Gastroesophageal sphincter (tissue), 4 donors: ENCODE measurements at regions not wholly inside any gene's neighbourhood (a gene's known extent, or its start where the extent isn't known, plus 50 kb on each side); places are given as distances from the start of the nearest gene placed in this dataset.

Source experiments
- ATAC-seq: fragments of 150-250 bp; one replicate; pipeline ENCODE4 v1.9.1; 2016; ENCODE audit warnings: mild to moderate bottlenecking, moderate library complexity
- H3K27ac ChIP-seq, 4 donors: fragments of 200-600 bp; sonication (generic) in 3 of 4; 1 replicate in 3 of 4; 2 replicates in 1 of 4; pipeline ENCODE4 v1.5.1; 2016 to 2019
- H3K27me3 ChIP-seq: fragments of 200-600 bp; sonication (generic); one replicate; pipeline ENCODE4 v1.5.1; 2019
- H3K36me3 ChIP-seq, 2 donors: fragments of 200-600 bp; sonication (generic); one replicate each; pipeline ENCODE4 v1.5.1; 2019; ENCODE audit warnings: control low read depth in 1 of 2
- H3K4me1 ChIP-seq, 3 donors: fragments of 200-600 bp; sonication (generic); 1 replicate in 2 of 3; 2 replicates in 1 of 3; pipeline ENCODE4 v1.5.1; 2016 to 2019; ENCODE audit warnings: control low read depth in 2 of 3
- H3K4me3 ChIP-seq, 2 donors: fragments of 200-600 bp; sonication (generic); one replicate each; pipeline ENCODE4 v1.5.1; 2019; ENCODE audit warnings: mild to moderate bottlenecking in 1 of 2, moderate library complexity in 1 of 2
- H3K9me3 ChIP-seq, 3 donors: fragments of 200-600 bp; sonication (generic); one replicate each; pipeline ENCODE4 v1.5.1; 2017 to 2019; ENCODE audit warnings: control low read depth in 2 of 3
- EP300 ChIP-seq: sonication (generic); formaldehyde crosslinking; IDR thresholded peaks from one replicate; pipeline ENCODE4 v1.6.1; 2017; ENCODE audit warnings: antibody characterized with exemption, mild to moderate bottlenecking
- POLR2A ChIP-seq, 2 donors: fragments of 450-650 bp; IDR thresholded peaks; one replicate each; pipeline ENCODE4 v1.6.1; 2017; ENCODE audit warnings: antibody characterized with exemption in 2 of 2, mild to moderate bottlenecking in 2 of 2, moderate library complexity in 1 of 2
- POLR2AphosphoS5 ChIP-seq: sonication (generic); formaldehyde crosslinking; IDR thresholded peaks from one replicate; pipeline ENCODE4 v1.6.1; 2017; ENCODE audit warnings: antibody characterized with exemption
- WGBS, 2 donors: methylation state at CpG; one replicate each; pipeline ENCODE4 v1.1.5; 2018; ENCODE audit warnings: low coverage in 1 of 2; 5-methylcytosine and 5-hydroxymethylcytosine counted together
- TF ChIP-seq, protein P1 (sequence below), 4 experiments: fragments of 200-600 bp in 2 of 4; fragments of 450-650 bp in 2 of 4; sonication (generic) in 1 of 4; IDR thresholded peaks; one replicate each; pipeline ENCODE4 v1.5.1; 2017 to 2019; ENCODE audit warnings: antibody characterized with exemption in 4 of 4, mild to moderate bottlenecking in 2 of 4, moderate library complexity in 2 of 4

DNA sequence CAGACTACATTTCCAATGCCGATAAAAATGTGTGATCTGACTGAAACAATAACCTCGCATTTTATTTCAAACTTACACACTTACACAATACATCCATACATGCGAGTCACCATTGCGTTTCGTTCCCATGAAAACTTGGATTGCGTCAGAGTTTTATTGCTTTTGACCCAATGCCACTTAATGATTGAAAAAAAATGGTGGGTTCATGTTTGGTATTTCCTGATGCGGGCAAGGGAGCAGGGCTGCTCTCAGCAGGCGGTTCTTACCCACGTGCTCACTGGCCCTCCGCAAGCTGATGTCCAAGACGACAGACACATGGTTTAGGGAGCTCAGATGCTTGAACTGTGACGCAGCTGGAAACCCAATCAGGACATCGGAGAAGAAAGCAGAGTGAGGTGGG lies 281.0 kb upstream of the SULF2 start:
- WGBS, 2 donors = 78 to 84% methylated on average over 11 to 13 of the region's 13 CpGs
- ATAC-seq = no peak
- H3K9me3 ChIP-seq = no peaks in the 10 kb centered on the region
- H3K36me3 ChIP-seq = no peaks in the 10 kb centered on the region
- H3K4me3 ChIP-seq = no peak overlapping the region
- H3K4me1 ChIP-seq = no peaks in the 10 kb centered on the region
- H3K27ac ChIP-seq = no peak overlapping the region
- no peaks in the 10 kb centered on the region for H3K27me3 ChIP-seq
- TF ChIP-seq POLR2A (IDR thresholded peaks at IDR 0.05) (no peak), POLR2AphosphoS5 (no peak), EP300 (no peak)
- TF ChIP-seq, protein P1, sequence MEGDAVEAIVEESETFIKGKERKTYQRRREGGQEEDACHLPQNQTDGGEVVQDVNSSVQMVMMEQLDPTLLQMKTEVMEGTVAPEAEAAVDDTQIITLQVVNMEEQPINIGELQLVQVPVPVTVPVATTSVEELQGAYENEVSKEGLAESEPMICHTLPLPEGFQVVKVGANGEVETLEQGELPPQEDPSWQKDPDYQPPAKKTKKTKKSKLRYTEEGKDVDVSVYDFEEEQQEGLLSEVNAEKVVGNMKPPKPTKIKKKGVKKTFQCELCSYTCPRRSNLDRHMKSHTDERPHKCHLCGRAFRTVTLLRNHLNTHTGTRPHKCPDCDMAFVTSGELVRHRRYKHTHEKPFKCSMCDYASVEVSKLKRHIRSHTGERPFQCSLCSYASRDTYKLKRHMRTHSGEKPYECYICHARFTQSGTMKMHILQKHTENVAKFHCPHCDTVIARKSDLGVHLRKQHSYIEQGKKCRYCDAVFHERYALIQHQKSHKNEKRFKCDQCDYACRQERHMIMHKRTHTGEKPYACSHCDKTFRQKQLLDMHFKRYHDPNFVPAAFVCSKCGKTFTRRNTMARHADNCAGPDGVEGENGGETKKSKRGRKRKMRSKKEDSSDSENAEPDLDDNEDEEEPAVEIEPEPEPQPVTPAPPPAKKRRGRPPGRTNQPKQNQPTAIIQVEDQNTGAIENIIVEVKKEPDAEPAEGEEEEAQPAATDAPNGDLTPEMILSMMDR (IDR thresholded peaks at IDR 0.05) = no peak

DNA sequence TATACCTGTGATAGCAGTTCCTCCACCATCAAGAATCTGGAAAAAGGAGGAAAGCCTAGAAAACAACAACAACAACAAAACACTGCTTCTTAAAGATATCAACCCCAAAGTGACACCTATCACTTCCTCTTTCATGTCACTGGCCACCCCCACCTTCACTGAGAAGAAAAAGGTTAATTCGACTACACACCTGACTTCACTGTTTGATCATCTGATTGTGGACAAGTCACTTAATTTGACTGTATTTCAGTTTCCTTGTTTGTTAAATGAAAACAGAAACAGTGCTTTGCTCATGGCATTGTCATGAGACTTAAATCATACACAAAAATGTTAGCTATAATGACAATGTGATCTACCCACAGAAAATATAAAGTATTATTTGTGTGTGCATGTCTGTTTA lies 280.6 kb upstream of the SULF2 start:
- no peaks in the 10 kb centered on the region for H3K9me3 ChIP-seq
- no peaks in the 10 kb centered on the region for H3K36me3 ChIP-seq
- TF ChIP-seq POLR2A (IDR thresholded peaks at IDR 0.05) = no peak
- TF ChIP-seq, protein P1 (IDR thresholded peaks at IDR 0.05) = no peak
- 77 to 80% methylated on average over 1 of the region's 1 CpG for WGBS, 2 donors
- ATAC-seq = no peak
- no peak overlapping the region for H3K4me3 ChIP-seq
- no peaks in the 10 kb centered on the region for H3K4me1 ChIP-seq
- no peak overlapping the region for H3K27ac ChIP-seq
- H3K27me3 ChIP-seq = no peaks in the 10 kb centered on the region

DNA sequence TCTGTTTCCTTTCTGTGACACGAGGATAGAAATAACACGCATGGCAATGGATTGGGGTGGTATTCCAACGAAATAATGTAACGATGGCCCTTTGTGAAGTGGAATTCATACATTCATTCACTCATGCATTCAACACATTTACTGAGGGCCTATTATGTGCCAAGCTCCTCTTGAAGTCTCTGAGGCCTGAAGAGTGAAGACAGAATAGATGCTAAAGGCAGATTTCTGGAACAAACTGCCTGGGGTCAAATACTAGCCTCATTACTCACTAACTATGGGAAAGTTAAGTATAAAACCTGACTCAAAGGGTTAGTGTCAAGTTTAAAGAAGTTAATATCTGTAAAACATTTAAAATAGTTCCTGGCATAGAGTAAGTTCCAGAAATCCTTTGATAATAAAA lies 279.6 kb upstream of the SULF2 start:
- Histone ChIP-seq H3K4me1 (no peaks in the 10 kb centered on the region), H3K4me3 (no peak overlapping the region), H3K27me3 (no peaks in the 10 kb centered on the region), H3K27ac (no peak overlapping the region), H3K9me3 (no peaks in the 10 kb centered on the region), H3K36me3 (no peaks in the 10 kb centered on the region)
- no peak for TF ChIP-seq POLR2AphosphoS5
- no peak for TF ChIP-seq EP300
- TF ChIP-seq POLR2A (IDR thresholded peaks at IDR 0.05) = no peak
- ATAC-seq = no peak
- WGBS, 2 donors = 80 to 88% methylated on average over 3 to 4 of the region's 4 CpGs

DNA sequence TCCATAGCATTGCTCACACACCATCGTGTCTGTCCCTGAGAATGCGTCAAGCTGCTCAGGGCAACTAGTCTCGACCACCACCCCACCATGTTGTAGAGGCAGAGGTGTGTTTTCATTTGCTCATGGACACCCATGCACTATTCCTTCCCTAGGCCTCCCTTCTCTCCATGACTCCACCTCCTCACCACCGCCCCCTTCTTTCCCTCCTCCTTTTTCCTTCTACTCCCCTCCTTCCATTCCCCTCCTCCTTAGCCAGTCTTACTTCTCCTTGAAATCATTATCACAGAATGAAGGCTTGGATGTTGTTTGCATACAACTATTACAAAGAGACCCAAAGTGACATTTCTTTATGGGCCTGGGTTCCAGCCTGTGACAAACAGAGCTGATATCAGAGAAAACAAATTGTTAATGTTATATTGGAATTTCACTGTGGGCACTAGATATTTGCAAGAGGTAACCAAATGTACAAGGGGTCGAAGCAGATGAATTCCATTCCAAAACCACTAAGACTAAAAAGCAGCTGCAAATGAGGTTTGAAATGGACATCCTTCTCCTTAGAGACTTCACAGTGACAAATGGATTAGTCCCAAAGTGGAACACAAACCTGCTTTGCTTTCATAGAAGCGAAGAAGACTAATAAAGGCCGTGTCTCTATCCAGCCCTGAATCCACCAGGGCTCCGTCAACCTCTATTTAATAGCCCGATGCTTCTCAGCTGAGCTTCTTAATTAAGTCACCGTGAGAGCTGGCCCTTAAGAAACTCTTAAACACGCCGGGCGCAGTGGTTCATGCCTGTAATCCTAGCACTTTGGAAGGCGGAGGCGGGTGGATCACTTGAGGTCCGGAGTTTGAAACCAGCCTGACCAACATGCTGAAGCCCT lies 275.8 kb upstream of the SULF2 start:
- 90 to 95% methylated on average over 10 to 15 of the region's 16 CpGs for whole genome bisulfite sequencing, 2 donors
- H3K27me3 ChIP-seq = no peaks in the 10 kb centered on the region
- ATAC-seq = no peak
- H3K27ac ChIP-seq = no peak overlapping the region
- TF ChIP-seq, protein P1 (IDR thresholded peaks at IDR 0.05) = no peak
- TF ChIP-seq EP300 (no peak), POLR2A (IDR thresholded peaks at IDR 0.05) (no peak), POLR2AphosphoS5 (no peak)
- no peaks in the 10 kb centered on the region for H3K4me1 ChIP-seq
- H3K36me3 ChIP-seq = no peaks in the 10 kb centered on the region
- peaks cover 0 to 7% (median 0%) of the 10 kb centered on the region in 3 donors for H3K9me3 ChIP-seq
- no peak overlapping the region for H3K4me3 ChIP-seq

DNA sequence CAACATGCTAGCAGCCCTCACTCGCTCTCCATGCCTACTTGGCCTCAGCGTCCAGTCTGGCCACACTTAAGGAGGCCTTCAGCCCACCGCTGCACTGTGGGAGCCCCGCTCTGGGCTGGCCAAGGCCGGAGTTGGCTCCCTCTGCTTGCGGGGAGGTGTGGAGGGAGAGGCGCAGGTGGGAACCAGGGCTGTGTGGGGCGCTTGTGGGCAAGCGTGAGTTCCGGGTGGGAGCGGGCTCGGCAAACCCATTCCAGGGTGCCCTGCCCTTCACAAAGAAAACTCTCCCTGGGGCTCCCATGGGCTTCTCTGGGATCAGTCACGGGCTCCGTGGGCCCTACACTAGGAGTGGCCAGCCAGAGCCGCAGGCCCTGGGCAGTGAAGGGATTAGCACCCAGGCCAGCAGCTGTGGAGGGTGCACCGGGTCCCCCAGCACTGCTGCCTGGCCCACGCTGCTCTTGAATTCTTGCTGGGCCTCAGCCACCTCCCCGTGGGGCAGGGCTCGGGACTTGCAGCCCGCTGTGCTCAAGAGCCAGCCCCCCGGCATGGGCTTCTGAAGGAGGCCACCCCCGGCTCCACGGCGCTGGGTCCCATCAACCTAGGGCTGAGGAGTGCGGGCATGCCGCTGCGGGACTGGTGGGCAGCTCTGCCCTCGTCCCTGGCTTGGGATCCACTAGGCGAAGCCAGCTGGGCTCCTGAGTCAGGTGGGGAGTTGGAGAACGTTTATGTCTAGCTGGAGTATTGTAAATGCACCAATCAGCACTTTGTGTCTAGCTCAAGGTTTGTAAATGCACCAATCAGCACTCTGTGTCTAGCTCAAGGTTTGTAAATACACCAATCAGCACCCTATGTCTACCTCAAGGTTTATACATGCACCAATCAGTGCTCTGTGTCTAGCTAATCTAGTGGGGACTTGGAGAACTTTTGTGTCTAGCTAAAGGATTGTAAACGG lies 273.6 kb upstream of the SULF2 start:
- H3K36me3 ChIP-seq = no peaks in the 10 kb centered on the region
- H3K27me3 ChIP-seq = no peaks in the 10 kb centered on the region
- H3K27ac ChIP-seq = no peak overlapping the region
- no peak for TF ChIP-seq EP300
- TF ChIP-seq, protein P1 (IDR thresholded peaks at IDR 0.05) = no peak
- TF ChIP-seq POLR2AphosphoS5 = no peak
- no peak for TF ChIP-seq POLR2A (IDR thresholded peaks at IDR 0.05)
- ATAC-seq = no peak
- H3K4me1 ChIP-seq = no peaks in the 10 kb centered on the region
- H3K4me3 ChIP-seq = no peak overlapping the region
- peaks cover 0 to 7% (median 0%) of the 10 kb centered on the region in 3 donors for H3K9me3 ChIP-seq
- 98% methylated on average over 8 of the region's 31 CpGs; no CpG with 5 or more reads in 1 of the 2 donors for whole genome bisulfite sequencing, 2 donors
